ENCODE measurements at regions not wholly inside any gene's neighbourhood (a gene's known extent, or its start where the extent isn't known, plus 50 kb on each side); places are given as distances from the start of the nearest gene placed in this dataset.

GRCh38 chr2:84236288-84236687 lies 222.8 kb downstream of the SUCLG1 start:
- TF ChIP-seq GATA3 (IDR thresholded peaks at IDR 0.05; ENCODE audit: low read depth, low read length) (no peak), GATA2 (IDR thresholded peaks at IDR 0.05; ENCODE audit: low read depth, low read length) (no peak)

Measured in SH-SY5Y (cell line).